Gastrocnemius medialis (tissue), 4 donors: ENCODE measurements at regions not wholly inside any gene's neighbourhood (a gene's known extent, or its start where the extent isn't known, plus 50 kb on each side); places are given as distances from the start of the nearest gene placed in this dataset.

Source experiments
- ATAC-seq, 2 donors: fragments of 150-250 bp; one replicate each; pipeline ENCODE4 v1.9.1; 2016
- DNase-seq, 2 donors: peaks; one replicate each; pipeline ENCODE4 v3.0.0-alpha.2; 2019
- H3K27ac ChIP-seq, 4 donors: fragments of 200-600 bp; sonication (generic); 1 replicate in 1 of 4; 2 replicates in 3 of 4; pipeline ENCODE4 v1.5.1; 2016 to 2018; ENCODE audit warnings: mild to moderate bottlenecking in 2 of 4, moderate library complexity in 1 of 4
- H3K27me3 ChIP-seq, 3 donors: fragments of 200-600 bp; sonication (generic) in 2 of 3; 1 replicate in 1 of 3; 2 replicates in 2 of 3; pipeline versions ENCODE4 v1.5.1 to v1.6.0; 2016 to 2019; ENCODE audit warnings: mild to moderate bottlenecking in 1 of 3, moderate library complexity in 1 of 3
- H3K36me3 ChIP-seq, 2 donors: fragments of 200-600 bp; sonication (generic) in 1 of 2; one replicate each; pipeline ENCODE4 v1.5.1; 2017 to 2018
- H3K4me1 ChIP-seq, 2 donors: fragments of 200-600 bp; sonication (generic) in 1 of 2; one replicate each; pipeline ENCODE4 v1.5.1; 2016 to 2017; ENCODE audit warnings: mild to moderate bottlenecking in 2 of 2
- H3K4me3 ChIP-seq, 4 donors: fragments of 200-600 bp; sonication (generic) in 3 of 4; 1 replicate in 1 of 4; 2 replicates in 3 of 4; pipeline ENCODE4 v1.5.1; 2016 to 2019; ENCODE audit warnings: mild to moderate bottlenecking in 2 of 4
- H3K9me3 ChIP-seq, 3 donors: fragments of 200-600 bp; sonication (generic) in 2 of 3; 1 replicate in 1 of 3; 2 replicates in 2 of 3; pipeline ENCODE4 v1.5.1; 2016 to 2019
- CTCF ChIP-seq, 5 experiments: fragments of 450-650 bp in 3 of 5; fragments of 200-600 bp in 2 of 5; sonication (generic) in 2 of 5; IDR thresholded peaks in 4 of 5; conservative IDR thresholded peaks in 1 of 5; 1 replicate in 4 of 5; 2 replicates in 1 of 5; pipeline ENCODE4 v1.5.1; 2016 to 2019; ENCODE audit warnings: antibody characterized with exemption in 5 of 5, mild to moderate bottlenecking in 3 of 5, moderate library complexity in 3 of 5
- POLR2A ChIP-seq, 2 donors: fragments of 450-650 bp; IDR thresholded peaks; one replicate each; pipeline ENCODE4 v1.6.1; 2017; ENCODE audit warnings: antibody characterized with exemption in 2 of 2, mild to moderate bottlenecking in 2 of 2, moderate library complexity in 2 of 2
- in situ Hi-C, 4 donors: fragments of 200-750 bp; cut with MboI; loops; one replicate each; pipeline versions ENCODE4 v1.15.0 to v1.8.0; 2017; ENCODE audit warnings: low sequenced_read_pairs in 4 of 4
- intact Hi-C: fragments of 100-400 bp; cut with DNase I; formaldehyde crosslinking; loops from one replicate; pipeline ENCODE4 v1.15.1; 2023; ENCODE audit warnings: low total_unique reads

DNA sequence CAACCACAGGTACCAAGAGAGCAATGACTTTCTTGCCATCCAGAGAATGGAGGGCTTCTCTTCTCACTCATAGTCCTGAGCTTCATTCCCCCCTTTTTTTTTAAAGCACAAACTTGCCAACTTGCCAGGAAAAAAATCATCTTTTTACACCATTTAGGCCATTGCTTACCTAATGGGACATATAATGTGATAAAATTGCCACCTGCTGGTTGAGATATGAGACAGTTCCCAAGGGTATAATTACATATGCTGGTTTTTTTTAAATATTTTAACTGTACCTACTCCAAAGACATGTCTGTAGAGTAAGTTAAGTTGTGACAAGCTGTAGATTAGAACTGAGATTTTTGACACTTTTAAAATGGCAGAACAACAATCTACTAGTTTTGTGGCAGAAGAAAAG is 519.1 kb upstream of the SEL1L start:
- H3K36me3 ChIP-seq, result no peaks in the 10 kb centered on the region
- intact Hi-C loops, result no loop called here
- H3K4me1 ChIP-seq, result no peaks in the 10 kb centered on the region
- TF ChIP-seq CTCF (IDR thresholded peaks at IDR 0.05 in 4 of 5, conservative IDR thresholded peaks at IDR 0.05 in 1 of 5) (no peak), POLR2A (IDR thresholded peaks at IDR 0.05) (no peak)
- no peaks in the 10 kb centered on the region for H3K9me3 ChIP-seq
- ATAC-seq, result no peak
- no peak overlapping the region for H3K27ac ChIP-seq
- in situ Hi-C loops, result no loop called here
- H3K4me3 ChIP-seq, result no peak overlapping the region
- H3K27me3 ChIP-seq, result no peaks in the 10 kb centered on the region
- DNase-seq, result no peak

GRCh38 chr14:82055515-82056115 is 522.0 kb upstream of the SEL1L start:
- Histone ChIP-seq H3K36me3 (no peaks in the 10 kb centered on the region), H3K4me3 (no peak overlapping the region), H3K27me3 (no peaks in the 10 kb centered on the region), H3K4me1 (no peaks in the 10 kb centered on the region), H3K27ac (no peak overlapping the region), H3K9me3 (no peaks in the 10 kb centered on the region)
- in situ Hi-C loops (no loop called here), intact Hi-C loops (no loop called here)
- DNase-seq (no peak), ATAC-seq (no peak)
- TF ChIP-seq POLR2A (IDR thresholded peaks at IDR 0.05), result no peak
- TF ChIP-seq CTCF (IDR thresholded peaks at IDR 0.05 in 4 of 5, conservative IDR thresholded peaks at IDR 0.05 in 1 of 5), result no peak

DNA sequence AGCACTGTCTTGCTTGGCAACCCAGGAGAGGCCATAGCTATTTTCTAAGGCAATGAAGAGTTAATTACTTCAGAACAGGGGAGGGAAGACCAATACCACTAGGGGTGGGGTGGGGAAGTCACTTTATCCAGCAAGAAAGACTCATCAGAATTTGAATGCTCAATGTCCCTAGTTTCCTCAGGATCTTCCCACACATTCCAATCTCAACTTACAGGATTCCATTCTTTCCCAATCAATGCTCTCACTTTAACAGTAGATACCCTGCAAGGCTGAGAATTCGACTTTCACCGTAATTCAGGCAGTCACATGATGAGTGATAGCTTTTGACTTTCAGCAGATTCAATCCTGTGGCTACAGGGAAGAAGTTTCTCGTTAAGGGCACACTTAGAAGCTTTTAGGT is 526.6 kb upstream of the SEL1L start:
- intact Hi-C loops (no loop called here), in situ Hi-C loops (no loop called here)
- Histone ChIP-seq H3K27me3 (no peaks in the 10 kb centered on the region), H3K4me1 (no peaks in the 10 kb centered on the region), H3K9me3 (no peaks in the 10 kb centered on the region), H3K4me3 (no peak overlapping the region), H3K36me3 (no peaks in the 10 kb centered on the region), H3K27ac (no peak overlapping the region)
- TF ChIP-seq CTCF (IDR thresholded peaks at IDR 0.05 in 4 of 5, conservative IDR thresholded peaks at IDR 0.05 in 1 of 5) (no peak), POLR2A (IDR thresholded peaks at IDR 0.05) (no peak)
- DNase-seq (no peak), ATAC-seq (no peak)

- DNase-seq (no peak), ATAC-seq (no peak)
- Histone ChIP-seq H3K9me3 (no peaks in the 10 kb centered on the region), H3K36me3 (no peaks in the 10 kb centered on the region), H3K27ac (no peak overlapping the region), H3K27me3 (no peaks in the 10 kb centered on the region), H3K4me1 (no peaks in the 10 kb centered on the region), H3K4me3 (no peak overlapping the region)
- in situ Hi-C loops, result no loop called here
- intact Hi-C loops, result no loop called here
- no peak for TF ChIP-seq POLR2A (IDR thresholded peaks at IDR 0.05)
- no peak for TF ChIP-seq CTCF (IDR thresholded peaks at IDR 0.05 in 4 of 5, conservative IDR thresholded peaks at IDR 0.05 in 1 of 5)
Measured at GRCh38 chr14:82067221-82067875, 533.7 kb upstream of the SEL1L start.

DNA sequence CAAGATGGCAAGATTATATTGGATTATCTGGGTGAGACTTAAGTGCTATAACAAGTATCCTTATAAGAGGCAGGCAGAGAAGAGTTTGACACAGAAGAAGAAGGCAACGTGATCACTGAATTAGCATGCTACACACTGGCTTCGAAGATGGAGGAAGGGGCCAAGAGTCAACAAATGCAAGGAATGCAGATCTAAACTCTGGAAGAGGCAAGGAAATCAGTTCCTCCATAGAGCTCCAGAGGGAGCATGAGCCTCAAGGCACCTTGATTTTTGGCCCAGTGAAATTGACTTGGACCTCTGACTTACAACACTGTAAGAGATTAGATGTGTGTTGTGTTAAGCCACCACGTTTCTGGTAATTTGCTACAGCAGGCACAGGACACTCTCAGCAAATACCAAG is 536.4 kb upstream of the SEL1L start:
- no peak overlapping the region for H3K27ac ChIP-seq
- no peaks in the 10 kb centered on the region for H3K27me3 ChIP-seq
- no peaks in the 10 kb centered on the region for H3K9me3 ChIP-seq
- no peaks in the 10 kb centered on the region for H3K4me1 ChIP-seq
- H3K36me3 ChIP-seq, result no peaks in the 10 kb centered on the region
- H3K4me3 ChIP-seq, result no peak overlapping the region
- no peak for DNase-seq
- in situ Hi-C loops, result no loop called here
- ATAC-seq, result no peak
- intact Hi-C loops, result no loop called here
- no peak for TF ChIP-seq POLR2A (IDR thresholded peaks at IDR 0.05)
- TF ChIP-seq CTCF (IDR thresholded peaks at IDR 0.05 in 4 of 5, conservative IDR thresholded peaks at IDR 0.05 in 1 of 5), result no peak
